ENCODE measurements at regions not wholly inside any gene's neighbourhood (a gene's known extent, or its start where the extent isn't known, plus 50 kb on each side); places are given as distances from the start of the nearest gene placed in this dataset.

DNA sequence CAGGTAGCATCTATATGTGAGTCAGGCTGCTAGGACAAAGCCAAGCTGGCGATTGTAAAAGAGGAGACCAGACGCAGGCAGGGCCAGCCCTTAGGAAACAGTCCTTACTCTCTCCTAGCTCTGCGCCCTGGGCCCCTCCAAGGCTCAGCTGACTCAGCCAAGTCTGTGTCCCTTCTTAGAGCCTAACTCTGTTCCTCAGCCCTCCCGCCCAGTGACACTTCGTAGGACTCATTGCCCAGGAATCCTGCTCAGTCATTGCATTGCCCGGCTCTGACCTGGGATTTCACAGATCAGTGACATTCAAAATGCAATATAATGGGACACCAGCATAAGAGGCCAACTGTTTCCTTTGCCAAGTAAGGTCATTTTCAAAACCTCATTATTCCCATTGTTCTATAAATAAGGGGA lies 244.2 kb downstream of the TLE3 start:
- DNase-seq, result no peak

DNA sequence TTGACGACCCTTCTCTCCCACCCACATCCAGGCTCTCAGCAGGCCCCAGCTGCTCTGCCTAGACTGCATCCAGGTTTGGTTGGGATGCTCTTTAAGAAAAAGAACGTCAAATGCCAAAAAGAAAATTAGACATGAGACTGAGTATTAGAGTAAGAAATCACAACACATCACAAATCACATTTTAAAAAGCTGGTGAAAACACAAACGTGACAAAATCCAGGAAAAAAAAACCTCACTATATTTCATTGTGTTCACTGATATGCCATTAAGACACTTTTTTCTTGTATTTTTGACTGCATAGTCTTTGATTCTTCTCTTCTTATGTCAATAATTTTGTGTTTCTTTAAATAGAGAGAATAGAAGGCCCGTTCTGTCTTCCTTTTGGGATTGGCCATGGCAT lies 243.7 kb downstream of the TLE3 start:
- DNase-seq, result no peak

DNA sequence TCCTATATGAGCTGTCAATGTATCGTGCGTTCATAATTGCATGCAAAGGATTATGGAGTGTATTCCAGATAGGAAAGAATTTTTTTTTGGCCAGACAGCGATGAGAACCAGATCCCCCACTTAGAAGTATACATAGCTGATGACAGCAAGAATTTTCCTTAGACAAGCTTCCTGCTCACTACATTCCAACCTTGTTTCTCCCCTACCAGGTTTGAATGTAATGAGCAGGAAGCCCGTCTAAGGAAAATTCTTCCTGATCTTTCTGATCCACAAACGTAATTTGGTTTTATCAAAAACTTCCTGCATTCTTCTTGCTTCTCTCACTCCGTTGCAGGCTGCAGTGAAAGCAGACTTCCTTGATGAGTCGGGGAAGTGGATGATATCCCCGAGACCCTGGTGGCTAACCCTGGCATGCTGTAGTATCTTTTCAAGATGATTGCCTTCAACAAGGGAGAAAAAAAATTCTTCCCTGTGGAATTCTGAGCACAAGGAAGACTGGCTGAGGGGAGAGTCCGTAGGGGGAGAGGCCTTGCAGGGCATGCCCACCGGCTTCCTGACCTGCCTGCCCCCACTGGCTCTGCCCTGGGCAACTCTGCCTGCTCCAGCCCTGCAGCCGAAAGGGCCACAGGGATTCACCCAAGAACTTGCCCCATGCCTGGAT lies 243.1 kb downstream of the TLE3 start:
- no peak for DNase-seq

DNA sequence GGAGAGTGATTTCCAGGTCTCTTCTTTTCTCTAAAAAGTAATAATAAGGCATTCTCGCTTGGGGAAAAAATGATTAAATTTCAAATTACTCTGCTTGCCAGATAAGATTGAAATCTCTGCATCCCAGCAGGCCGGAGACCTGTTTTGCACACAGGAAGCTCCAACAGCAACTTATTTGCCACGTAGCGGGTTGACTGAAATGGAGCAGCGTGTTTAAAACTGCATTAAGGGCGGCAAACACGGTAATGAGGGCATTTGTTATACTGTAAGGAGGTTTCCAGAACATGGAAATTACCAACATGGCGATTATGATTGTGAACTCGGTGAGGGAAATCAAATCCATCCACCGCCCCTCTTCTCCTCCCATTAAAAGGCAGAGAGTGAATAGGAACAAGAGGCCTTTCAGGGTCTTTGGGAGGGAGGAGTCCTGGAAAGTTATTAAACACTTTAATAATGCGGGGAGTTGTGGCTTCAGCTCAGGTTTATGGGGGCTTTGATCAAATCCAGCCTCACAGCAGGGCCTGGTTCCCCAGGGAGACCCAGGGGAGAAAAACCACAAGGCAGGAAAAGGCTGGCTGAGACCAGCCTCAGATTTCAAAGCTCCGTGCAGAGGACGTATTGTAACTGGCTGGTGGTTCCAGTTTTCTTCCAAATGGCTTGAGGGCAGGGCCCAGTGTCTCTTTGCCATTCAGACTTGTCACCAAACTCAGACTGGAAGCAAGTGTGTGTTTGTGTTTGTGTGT lies 242.3 kb downstream of the TLE3 start:
- no peak for DNase-seq

DNA sequence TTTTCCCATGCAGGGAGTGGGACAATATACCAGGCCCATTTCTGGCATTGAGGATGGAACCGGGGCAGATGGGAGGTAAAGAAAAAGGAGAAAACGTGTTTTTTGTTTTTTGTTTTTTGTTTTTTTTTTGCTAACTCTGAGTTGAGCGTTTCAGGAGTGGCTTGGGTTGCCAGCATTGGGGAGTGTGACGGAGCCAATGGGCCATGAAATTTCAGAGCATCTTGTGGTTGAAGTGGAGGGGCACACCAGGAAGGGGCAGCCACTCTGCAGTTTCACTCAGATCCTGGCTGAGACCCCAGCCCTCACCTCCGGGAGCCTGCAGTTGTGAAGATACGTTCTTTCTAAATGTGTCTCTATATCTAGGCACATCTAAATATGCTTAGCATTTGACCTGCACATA lies 240.5 kb downstream of the TLE3 start:
- no peak for DNase-seq

DNA sequence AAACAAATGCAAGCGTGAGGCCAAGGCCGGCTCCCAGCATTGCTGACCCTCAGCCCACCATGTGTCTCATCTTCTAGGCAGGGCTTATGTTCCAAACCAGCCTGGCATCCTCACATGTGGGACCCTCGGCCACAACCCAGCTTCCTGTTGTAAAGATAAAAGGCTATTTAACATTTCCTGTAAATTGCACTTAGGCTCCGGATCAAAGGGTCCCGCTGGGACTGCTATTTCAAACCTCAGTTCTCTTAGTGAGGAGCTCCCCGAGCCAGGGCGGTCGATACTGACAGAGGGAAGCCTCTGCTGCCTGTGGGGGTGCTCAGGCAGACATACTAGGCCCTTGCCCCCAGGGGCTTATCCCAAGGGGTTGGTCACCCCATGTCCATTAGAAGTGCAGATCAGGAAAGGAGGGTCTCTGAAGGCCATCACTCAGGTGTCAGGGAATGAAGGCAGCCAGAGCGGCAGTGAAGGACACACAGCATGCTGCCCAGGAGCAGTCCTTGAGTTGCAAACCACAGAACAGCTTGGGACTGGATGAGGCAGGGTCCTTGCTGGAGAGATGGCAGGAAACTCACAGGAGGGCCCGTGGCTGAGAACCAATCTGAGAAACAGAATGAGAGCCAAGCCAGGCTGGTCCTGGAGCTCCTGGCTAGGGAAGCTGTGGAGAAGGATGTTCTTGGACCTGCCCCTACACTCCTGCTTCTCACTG lies 239.9 kb downstream of the TLE3 start:
- no peak for DNase-seq

DNA sequence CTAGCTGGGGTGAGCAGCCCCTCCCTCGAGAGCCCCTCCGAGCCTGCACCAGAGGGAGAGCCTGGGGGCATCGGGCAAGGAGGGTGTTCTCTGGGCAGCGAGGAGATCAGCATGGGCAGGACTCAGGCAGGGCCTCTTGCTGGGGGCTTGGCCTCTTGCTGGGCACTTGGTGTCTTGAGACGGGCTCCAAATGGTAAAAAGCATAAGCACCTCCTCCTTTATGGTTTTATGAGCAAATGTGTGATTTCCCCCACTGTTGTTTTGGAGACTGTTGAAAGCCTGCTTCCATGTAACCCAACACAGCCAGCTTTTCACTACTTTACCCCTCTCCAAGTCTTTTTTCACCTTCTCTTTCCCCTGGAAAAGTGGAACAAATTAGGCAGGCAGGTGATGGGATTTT lies 239.3 kb downstream of the TLE3 start:
- no peak for DNase-seq

DNA sequence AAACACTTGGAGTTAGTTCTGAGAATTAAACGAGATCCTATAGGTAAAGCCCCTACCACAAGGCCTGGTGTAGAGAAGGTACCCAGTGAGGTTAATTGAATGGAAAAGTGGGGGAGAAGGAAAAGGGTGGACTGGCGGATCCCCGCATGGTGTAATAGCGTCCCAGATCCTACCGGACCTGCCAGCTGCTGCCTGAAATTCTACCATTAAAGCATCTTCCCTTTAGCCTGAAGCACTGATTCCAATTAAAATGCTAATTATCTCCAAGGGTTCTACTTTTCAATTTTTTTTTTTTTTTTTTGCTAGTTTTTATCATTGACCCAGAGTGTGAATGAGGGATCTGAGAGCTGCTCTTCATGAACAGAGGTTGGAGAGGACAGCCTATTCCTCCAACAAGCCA lies 237.9 kb downstream of the TLE3 start:
- DNase-seq, result no peak

DNA sequence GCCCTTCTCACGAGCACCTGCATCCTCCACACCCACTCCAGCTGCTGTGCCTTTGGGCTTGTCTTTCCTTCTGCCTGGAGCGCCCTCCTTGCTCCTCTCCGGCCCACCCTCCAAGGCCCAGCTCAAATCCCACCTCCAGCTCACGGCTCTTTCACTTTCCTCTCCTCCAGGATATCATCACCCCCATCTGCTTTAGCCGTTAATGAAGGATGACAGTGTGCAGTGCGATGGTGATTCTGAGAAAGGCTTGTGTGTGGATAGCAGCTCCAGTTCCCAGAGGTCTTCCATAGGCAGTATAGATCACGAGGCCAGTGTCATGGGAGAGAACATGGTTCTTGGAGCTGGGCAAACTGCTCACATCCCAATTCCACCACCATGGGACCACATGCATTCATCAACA lies 237.4 kb downstream of the TLE3 start:
- no peak for DNase-seq

DNA sequence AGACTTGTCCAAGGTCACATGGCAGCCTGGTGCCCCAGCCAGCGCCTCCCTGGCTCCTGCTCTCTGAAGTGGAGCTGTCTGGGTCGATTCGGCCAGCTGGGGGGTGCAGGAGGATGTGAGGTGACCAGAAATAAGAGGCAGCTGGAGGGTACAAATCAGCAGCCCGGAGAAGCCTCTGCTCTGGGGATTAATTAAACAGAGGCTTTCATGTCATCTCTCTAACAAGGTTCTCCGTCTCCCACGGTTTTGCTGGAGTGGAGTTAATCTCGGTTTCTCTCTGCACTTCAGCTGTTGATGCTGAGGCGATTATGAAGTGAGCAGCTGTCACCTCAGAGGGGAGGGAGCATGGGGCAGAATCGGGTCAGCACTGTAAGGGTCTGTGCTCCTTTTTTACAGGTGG lies 236.8 kb downstream of the TLE3 start:
- DNase-seq, result no peak

DNA sequence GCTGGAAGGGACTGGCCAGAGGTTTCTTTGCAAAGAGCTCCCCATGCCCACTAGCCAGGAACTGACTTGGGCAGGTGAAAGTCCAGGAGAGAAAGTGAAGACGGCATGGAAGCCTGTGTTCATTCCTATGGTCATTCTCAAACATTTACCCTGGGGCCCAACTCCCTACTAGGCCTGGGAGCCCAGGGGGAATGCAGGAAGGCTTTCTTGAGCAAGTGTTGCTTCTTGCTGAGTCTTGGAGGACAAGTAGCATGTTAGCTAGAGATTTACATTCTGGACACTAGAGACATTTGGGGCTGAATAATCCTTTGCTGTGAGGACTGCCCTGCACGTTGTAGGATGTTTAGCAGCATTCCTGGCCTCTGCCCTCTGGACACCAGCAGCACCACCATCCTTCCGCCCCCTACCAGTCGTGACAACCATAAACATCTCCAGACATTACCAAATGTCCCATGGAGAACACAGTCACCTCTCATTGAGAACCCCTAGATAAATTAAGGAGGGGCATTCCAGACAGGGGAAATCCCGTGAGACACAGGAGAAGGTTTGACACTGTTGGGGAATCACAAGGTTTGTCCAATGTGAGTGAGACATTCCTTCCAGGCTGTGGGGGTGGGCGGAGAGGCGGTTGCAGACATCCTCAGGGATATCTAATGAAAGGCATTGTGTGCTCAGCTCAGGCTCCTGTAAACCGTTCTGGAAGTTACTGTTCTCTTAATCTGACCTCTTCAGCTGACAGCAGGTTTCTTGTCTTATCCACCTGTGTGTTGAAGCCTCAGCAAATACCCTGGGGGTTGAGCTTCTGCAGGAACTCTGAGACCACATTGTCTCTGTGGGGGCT lies 236.2 kb downstream of the TLE3 start:
- DNase-seq, result no peak

DNA sequence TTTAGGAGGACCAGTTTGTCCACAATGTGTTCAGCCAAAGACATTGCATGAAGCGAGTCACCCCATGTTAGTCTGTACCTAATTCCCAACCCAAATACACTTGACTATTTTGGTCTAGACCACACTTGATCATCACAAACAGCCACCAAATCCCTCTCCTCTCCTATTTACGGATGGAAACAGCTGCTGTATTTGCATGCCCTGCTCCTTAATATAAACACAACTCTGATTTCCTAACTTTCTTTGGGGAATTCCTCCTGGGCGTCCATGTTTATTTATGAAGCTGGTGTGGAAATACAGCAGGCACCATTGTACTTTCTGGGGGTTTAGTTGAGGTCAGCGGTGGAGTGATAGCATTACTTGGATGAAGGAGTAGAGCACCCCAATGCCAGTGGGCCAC lies 235.2 kb downstream of the TLE3 start:
- DNase-seq, result no peak

DNA sequence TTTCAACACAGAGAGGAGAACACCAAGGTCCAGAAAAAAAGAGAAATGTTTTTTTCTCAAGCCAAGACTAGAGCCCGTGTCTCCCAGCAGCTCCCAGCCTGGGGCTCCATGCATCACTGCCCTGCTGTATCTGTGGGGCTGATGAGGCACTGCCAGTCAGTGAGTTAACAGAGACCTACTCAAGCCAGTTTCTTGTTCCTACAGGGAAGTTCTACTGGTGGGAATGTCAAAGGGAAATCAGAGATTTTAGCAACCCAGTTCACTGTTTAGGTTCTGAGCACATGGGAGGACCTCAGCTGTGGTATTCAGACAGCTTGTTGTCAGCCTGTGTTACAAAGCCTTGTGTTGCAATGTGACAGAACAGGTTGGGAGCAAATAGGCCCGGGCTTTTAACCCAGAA lies 234.3 kb downstream of the TLE3 start:
- DNase-seq, result no peak

DNA sequence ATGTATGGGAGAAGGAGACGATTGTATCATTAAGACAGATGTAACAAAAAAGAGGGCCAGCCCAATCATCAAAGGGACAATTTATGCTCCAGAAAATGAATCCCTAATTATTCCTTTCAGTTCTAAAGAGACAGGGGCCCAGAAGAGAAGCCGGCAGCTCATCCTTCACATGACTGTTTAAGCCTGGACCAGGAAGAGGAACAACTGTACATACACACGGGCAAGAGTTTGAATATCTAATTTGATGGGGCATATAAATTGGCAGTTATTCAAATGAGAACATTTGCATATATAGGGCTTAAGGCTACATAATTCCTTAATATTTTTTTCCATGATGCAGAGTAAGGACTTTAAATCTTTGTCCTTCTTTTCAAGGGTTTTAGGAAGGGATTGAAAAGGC lies 232.3 kb downstream of the TLE3 start:
- DNase-seq, result no peak

DNA sequence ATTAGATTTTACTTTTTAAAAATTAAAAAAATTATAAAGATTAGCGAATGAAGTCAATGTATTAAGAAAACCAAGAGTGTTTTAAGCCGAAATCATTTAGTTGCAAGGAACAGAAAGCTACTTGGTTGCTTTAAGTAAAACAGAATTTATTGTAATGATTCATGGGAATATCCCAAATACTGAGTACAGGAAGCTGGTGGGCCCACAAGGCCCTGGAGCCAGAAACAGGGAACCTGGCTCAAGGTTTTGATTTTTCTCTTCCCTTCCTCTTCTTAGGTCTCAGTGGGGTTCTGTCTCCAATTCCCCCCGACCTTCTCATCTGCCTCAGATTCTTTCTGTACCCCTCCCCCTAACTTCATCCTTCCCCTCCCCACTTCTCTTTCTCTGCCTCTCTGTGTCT lies 229.0 kb downstream of the TLE3 start:
- DNase-seq, result no peak

DNA sequence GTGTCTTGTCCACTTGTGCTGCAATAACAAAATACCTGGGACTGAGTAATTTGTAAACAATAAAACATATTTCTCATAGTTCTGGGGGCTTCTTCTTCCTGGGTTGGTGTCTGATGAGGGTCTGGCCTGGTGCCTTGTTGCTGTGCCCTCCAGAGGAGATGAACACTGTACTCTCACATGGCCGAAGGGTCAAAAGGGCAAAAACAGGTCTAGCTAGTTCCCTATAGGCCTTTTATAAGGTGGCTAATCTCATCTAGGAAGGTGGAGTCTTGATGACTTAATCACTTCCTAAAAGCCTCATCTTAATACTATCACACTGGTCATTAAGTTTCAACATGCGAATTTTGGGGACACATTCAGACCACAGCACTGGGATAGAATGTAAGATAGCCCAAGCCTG lies 228.4 kb downstream of the TLE3 start:
- DNase-seq, result no peak

DNA sequence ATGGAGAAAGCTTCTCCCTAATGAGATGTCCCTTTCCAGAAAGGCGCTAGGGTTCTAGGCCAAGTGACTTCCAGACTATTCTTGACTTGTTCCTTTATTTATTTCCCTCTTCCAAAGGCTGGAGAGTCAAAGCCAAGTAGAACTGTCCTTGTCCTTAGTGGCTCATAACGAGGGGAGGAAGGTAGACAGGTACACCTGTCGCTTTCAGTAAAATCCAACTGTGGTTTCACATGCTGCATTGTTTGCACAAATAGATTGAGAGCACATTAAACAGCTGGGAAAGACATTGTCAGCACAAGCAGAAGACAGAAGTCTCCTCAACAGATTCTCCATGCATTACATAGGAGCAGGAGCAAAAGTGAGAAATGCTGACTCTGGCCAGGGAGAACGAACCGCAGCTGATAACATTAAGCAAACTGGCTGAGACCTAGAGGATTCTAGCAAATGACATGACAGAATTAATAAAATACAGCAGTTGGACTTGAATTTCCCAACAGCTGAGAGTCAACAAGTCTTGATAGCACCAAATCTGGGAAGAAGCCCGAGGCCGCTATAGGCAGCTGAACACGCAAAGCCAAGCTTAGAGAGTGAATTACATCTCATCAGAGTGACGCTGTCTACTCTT lies 227.7 kb downstream of the TLE3 start:
- DNase-seq, result no peak

DNA sequence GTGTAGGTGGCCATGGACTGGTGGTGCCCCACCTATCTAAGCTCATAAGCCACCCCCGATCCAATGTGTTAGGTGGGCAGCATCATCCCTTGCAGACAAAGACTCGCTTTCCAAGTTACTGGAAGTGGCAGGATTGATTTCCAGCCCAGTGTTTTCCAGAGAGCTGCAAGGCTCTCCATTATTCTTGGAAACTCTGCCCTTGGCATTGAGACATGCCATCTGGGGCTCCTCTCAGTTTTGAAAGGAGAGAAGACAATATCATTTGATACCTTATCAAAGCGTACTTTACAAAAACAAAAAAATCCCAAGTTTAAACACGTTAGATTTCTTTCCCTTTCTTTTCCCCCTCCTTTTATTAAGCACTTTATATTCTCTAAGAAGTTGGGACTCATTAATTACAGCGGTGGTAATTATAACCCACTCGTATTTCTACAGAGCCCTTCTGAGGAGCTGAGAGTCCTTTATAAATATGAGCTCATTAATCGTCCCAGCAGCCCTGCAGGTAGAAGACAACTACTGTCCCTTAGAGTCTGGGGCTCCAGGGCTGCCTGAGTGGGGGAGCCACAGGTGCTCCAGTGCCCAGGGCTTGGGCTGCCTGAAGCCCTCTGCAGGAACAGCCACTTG lies 226.1 kb downstream of the TLE3 start:
- DNase-seq, result no peak

DNA sequence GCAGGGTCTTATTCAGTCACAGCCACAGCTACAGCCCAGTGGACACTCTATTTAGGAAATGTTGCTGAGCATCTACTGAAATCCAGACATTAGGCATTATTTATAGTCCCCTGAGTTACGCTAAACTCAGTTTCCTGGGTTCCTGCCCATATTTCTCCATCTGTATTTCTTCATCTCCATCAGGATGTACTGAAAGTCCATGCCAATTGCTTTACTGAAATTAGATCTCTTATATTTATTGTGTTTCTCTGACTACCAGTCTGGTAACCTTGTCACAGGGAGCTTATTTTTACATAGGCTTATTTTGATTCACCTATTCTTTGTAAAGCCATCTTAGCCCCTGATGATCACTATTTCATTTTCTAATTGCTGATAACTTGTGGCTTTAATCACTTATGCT lies 223.9 kb downstream of the TLE3 start:
- no peak for DNase-seq

DNA sequence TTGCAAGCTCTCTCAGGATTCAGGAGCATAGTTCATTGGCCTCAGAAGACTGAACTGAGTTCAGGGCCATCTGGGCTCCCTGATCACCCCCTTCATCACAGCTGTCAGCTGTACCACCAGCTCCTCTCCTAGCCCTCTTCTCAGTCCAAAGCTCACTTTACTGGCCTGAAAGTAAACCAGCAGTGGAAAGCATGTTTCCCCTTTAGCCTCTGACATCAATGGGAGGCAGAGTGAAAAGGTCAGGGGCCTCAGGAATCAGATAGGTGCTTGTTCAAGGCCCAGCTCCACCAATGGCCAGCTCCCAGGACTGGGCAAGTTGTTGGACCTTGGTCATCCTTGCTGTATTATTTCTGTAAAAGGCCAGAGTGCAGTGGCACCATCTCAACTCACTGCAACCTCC lies 223.4 kb downstream of the TLE3 start:
- DNase-seq, result no peak

DNA sequence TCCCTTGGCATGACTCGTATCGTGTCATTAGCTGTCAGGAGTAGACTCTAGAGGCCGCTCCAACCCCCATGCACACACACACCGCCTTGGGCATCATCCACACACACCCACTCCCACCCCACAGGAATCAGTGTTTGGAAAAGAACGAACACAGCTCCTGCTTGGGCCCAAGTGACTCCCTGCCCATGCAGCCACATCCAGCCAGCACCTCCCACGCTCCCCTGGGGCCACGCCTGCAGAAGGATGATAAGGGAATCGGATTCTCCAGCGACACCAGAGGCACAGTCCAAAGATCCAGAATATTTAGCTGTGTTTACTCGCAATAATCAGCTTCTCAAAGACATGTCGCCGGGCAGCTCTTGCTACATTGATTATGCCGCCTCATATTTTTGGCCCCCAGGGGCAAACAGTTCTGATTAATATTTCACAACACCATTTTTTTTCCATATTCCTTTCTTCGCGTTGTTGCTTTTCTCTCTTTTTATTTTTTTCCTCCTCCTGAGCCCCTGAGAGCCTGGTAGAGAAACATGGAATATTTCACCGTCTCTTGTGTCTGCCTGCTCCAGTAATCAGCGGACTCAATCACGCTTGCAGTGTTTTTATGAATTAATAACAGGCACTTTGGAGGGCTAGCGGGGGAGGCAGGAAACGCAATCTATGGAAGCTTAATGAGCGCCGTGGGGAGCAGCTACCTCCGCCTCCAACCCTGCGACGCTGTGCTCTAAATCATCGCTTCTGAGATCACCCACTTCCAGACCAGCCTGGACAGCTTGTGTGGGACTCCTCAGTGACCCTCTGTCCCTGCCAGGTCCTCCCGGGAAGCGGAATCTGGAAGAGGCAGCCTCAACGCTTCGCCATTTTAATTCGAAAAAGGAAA lies 221.4 kb downstream of the TLE3 start:
- DNase-seq, result no peak

Measured in stimulated activated CD4-positive, alpha-beta T cell treated with anti-CD3 and anti-CD28 coated beads, Interleukin-1b, Interleukin-23, amount 100 ng/mL, for 48 hours (primary cell).